Endothelial cell of umbilical vein (primary cell): ENCODE measurements at regions not wholly inside any gene's neighbourhood (a gene's known extent, or its start where the extent isn't known, plus 50 kb on each side); places are given as distances from the start of the nearest gene placed in this dataset.

Source experiments
- BruUV-seq: library from RNA; stranded (reverse); fragments of 400-500 nt; replicated peaks from 2 replicates; lab custom pipeline; 2021; lab: Mats Ljungman, UMichigan
- CTCF ChIA-PET: fragments of 300-600, 350-600 bp; sonication (Branson Sonifier 250); formaldehyde crosslinking; loops from one replicate; lab custom pipeline; 2021; ENCODE audit warnings: antibody characterized with exemption, inconsistent platforms; lab: Charles Lee
- POLR2A ChIA-PET: fragments of 300-600, 350-600 bp; sonication (Branson Sonifier 250); formaldehyde crosslinking; loops from one replicate; lab custom pipeline; 2021; ENCODE audit warnings: antibody characterized with exemption, inconsistent platforms; lab: Charles Lee
- DNase-seq: peaks from one replicate; pipeline ENCODE4 v3.0.0-alpha.2; 2011; ENCODE audit warnings: low read depth, low spot score
- FAIRE-seq: peaks from 2 replicates; lab custom pipeline; 2011; peaks lifted over from hg19 to GRCh38; lab: Jason Lieb, UNC
- H2AFZ ChIP-seq: 2 replicates; pipeline ENCODE4 v1.6.0; 2012; ENCODE audit warnings: low read depth, low read length, control low read depth, inconsistent platforms
- H3K27ac ChIP-seq: 2 replicates; pipeline ENCODE4 v1.5.1; 2011; ENCODE audit warnings: low read depth, mild to moderate bottlenecking, control low read depth, low read length, moderate library complexity; ENCODE audit not compliant: insufficient read depth
- H3K27me3 ChIP-seq, 2 experiments: 2 replicates each; pipeline versions ENCODE4 v1.6.0 to v1.6.1; 2011; ENCODE audit warnings: low read length in 2 of 2, mixed read lengths in 1 of 2; ENCODE audit not compliant: control insufficient read depth in 2 of 2, insufficient read depth in 2 of 2
- H3K36me3 ChIP-seq, 2 experiments: 2 replicates in 1 of 2; 3 replicates in 1 of 2; pipeline ENCODE4 v1.5.1; 2011; ENCODE audit warnings: low read length in 2 of 2, mild to moderate bottlenecking in 1 of 2, moderate library complexity in 1 of 2; ENCODE audit not compliant: control insufficient read depth in 2 of 2, insufficient read depth in 2 of 2; ENCODE audit errors: extremely low read depth in 1 of 2
- H3K4me1 ChIP-seq: 3 replicates; pipeline ENCODE4 v1.5.1; 2011; ENCODE audit warnings: mild to moderate bottlenecking, low read length; ENCODE audit not compliant: control insufficient read depth, insufficient read depth; ENCODE audit errors: extremely low read depth
- H3K4me2 ChIP-seq: 2 replicates; pipeline ENCODE4 v1.6.1; 2011; ENCODE audit warnings: low read length, control low read depth, mixed read lengths; ENCODE audit not compliant: insufficient read depth
- H3K4me3 ChIP-seq, 3 experiments: fragments of 200-600 bp in 1 of 3; sonication (generic), shearing (Covaris generic) in 1 of 3; replicated peaks in 1 of 3; 2 replicates each; pipeline ENCODE4 v1.5.1; 2011 to 2016; ENCODE audit warnings: control low read depth in 3 of 3, low read length in 3 of 3, mild to moderate bottlenecking in 2 of 3, inconsistent platforms in 1 of 3, low read depth in 1 of 3, moderate library complexity in 1 of 3; ENCODE audit not compliant: insufficient read depth in 1 of 3
- H3K79me2 ChIP-seq: 2 replicates; pipeline ENCODE4 v1.6.0; 2012; ENCODE audit warnings: low read length, inconsistent platforms; ENCODE audit not compliant: control insufficient read depth, insufficient read depth
- H3K9ac ChIP-seq: replicated peaks from 2 replicates; pipeline ENCODE3; 2011; ENCODE audit warnings: low read length, control low read depth; ENCODE audit not compliant: insufficient read depth; ENCODE audit errors: extremely low read depth
- H3K9me1 ChIP-seq: replicated peaks from 3 replicates; pipeline ENCODE4 v1.6.0; 2011; ENCODE audit warnings: mild to moderate bottlenecking, low read length; ENCODE audit not compliant: control insufficient read depth, insufficient read depth; ENCODE audit errors: extremely low read depth
- H3K9me3 ChIP-seq: replicated peaks from 2 replicates; pipeline ENCODE4 v1.5.1; 2012; ENCODE audit warnings: low read length, inconsistent platforms; ENCODE audit not compliant: control insufficient read depth, insufficient read depth
- H4K20me1 ChIP-seq: replicated peaks from 2 replicates; pipeline ENCODE3; 2011; ENCODE audit warnings: mild to moderate bottlenecking, low read length; ENCODE audit not compliant: control insufficient read depth, insufficient read depth; ENCODE audit errors: extremely low read depth
- EZH2 ChIP-seq: IDR thresholded peaks from 2 replicates; pipeline ENCODE4 v1.6.1; 2012; ENCODE audit warnings: borderline replicate concordance, low read depth, mild to moderate bottlenecking, moderate library complexity, low read length, inconsistent platforms; ENCODE audit not compliant: severe bottlenecking
- FOS ChIP-seq: IDR thresholded peaks from 2 replicates; pipeline ENCODE4 v1.6.1; 2011; ENCODE audit warnings: mild to moderate bottlenecking, low read length, moderate library complexity, borderline replicate concordance; ENCODE audit not compliant: insufficient read depth
- GATA2 ChIP-seq: IDR thresholded peaks from 2 replicates; pipeline ENCODE4 v1.7.0; 2011; ENCODE audit warnings: low read depth, mild to moderate bottlenecking, moderate library complexity, mixed read lengths, low read length; ENCODE audit not compliant: insufficient read length, insufficient read depth
- JUN ChIP-seq: IDR thresholded peaks from 2 replicates; pipeline ENCODE4 v1.6.1; 2011; ENCODE audit warnings: borderline replicate concordance, low read depth; ENCODE audit not compliant: insufficient read length, insufficient read depth
- MAX ChIP-seq: IDR thresholded peaks from 2 replicates; pipeline ENCODE4 v1.6.1; 2011; ENCODE audit not compliant: insufficient read depth, insufficient read length
- MYC ChIP-seq: IDR thresholded peaks from one replicate; pipeline ENCODE4 v1.6.1; 2011; ENCODE audit warnings: mild to moderate bottlenecking, low read depth, low read length
- POLR2A ChIP-seq: IDR thresholded peaks from 2 replicates; pipeline ENCODE4 v1.6.1; 2012; ENCODE audit warnings: low read depth, mild to moderate bottlenecking, control low read depth, low read length
- POLR2AphosphoS5 ChIP-seq: IDR thresholded peaks from 2 replicates; pipeline ENCODE4 v1.6.1; 2012; ENCODE audit warnings: low read depth, mild to moderate bottlenecking, control low read depth, low read length, moderate library complexity; ENCODE audit not compliant: insufficient read depth
- dilution Hi-C: fragments of 300-500 bp; cut with MboI; formaldehyde crosslinking; loops from one replicate; pipeline ENCODE4 v1.15.0; 2019; ENCODE audit warnings: low sequenced_read_pairs; ENCODE audit not compliant: extremely low pct_ligation_motif_present
- intact Hi-C: fragments of 100-400 bp; cut with micrococcal nuclease; formaldehyde crosslinking; loops from one replicate; pipeline ENCODE4 v1.10.0; 2022
- TF ChIP-seq, protein P1 (sequence below), 2 donors: IDR thresholded peaks; 1 replicate in 1 of 2; 2 replicates in 1 of 2; pipeline ENCODE4 v1.5.1; 2011; ENCODE audit warnings: low read length in 2 of 2, mild to moderate bottlenecking in 2 of 2, moderate library complexity in 2 of 2, control low read depth in 1 of 2, inconsistent platforms in 1 of 2, low read depth in 1 of 2; ENCODE audit not compliant: insufficient read depth in 1 of 2; ENCODE audit errors: extremely low read depth in 1 of 2

DNA sequence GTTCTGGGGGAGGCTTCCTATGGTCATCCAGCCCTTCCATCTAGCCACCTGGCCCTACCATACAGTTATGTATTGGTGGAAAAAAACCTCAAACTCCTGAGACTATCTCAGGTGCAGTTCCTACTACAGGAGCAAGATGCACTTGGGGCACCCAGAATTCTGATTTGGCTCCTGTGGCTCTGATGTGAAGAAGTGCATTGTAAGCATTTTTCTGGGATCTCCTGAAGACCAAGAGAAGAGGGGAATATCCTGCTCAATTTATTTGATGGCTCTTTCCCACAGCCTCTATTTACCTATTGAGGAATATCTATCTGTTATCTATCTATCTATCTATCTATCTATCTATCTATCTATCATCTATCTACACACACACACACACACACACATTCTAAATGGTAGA is 1981.5 kb downstream of the TP53TG3F start:
- BruUV-seq: no TSS peak

More for the DNA sequence above, 1981.5 kb downstream of the TP53TG3F start:
- intact Hi-C loops: no loop called here
- Histone ChIP-seq H3K27me3 (no peaks in the 10 kb centered on the region), H3K4me1 (no peaks in the 10 kb centered on the region), H3K4me3 (no peak overlapping the region), H3K9me3 (peaks cover 7% of the 10 kb centered on the region), H2AFZ (no peak overlapping the region), H4K20me1 (no peaks in the 10 kb centered on the region), H3K4me2 (no peak overlapping the region), H3K79me2 (no peaks in the 10 kb centered on the region), H3K9me1 (no peaks in the 10 kb centered on the region), H3K36me3 (no peaks in the 10 kb centered on the region), H3K27ac (no peak overlapping the region), H3K9ac (no peak overlapping the region)
- ChIA-PET POLR2A (no interaction called here), CTCF (no interaction called here)
- TF ChIP-seq, protein P1, sequence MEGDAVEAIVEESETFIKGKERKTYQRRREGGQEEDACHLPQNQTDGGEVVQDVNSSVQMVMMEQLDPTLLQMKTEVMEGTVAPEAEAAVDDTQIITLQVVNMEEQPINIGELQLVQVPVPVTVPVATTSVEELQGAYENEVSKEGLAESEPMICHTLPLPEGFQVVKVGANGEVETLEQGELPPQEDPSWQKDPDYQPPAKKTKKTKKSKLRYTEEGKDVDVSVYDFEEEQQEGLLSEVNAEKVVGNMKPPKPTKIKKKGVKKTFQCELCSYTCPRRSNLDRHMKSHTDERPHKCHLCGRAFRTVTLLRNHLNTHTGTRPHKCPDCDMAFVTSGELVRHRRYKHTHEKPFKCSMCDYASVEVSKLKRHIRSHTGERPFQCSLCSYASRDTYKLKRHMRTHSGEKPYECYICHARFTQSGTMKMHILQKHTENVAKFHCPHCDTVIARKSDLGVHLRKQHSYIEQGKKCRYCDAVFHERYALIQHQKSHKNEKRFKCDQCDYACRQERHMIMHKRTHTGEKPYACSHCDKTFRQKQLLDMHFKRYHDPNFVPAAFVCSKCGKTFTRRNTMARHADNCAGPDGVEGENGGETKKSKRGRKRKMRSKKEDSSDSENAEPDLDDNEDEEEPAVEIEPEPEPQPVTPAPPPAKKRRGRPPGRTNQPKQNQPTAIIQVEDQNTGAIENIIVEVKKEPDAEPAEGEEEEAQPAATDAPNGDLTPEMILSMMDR (IDR thresholded peaks at IDR 0.05; ENCODE audit: extremely low read depth in 1 of 2, insufficient read depth in 1 of 2, low read depth in 1 of 2, low read length in 2 of 2): no peak
- TF ChIP-seq POLR2A: no peak
- TF ChIP-seq EZH2: no peak
- TF ChIP-seq POLR2AphosphoS5: no peak
- TF ChIP-seq JUN: no peak
- TF ChIP-seq MYC: no peak
- no peak for TF ChIP-seq GATA2
- TF ChIP-seq MAX: no peak
- TF ChIP-seq FOS: no peak
- dilution Hi-C loops: no loop called here
- FAIRE-seq: no peak
- no peak for DNase-seq
